ENCODE measurements at regions not wholly inside any gene's neighbourhood (a gene's known extent, or its start where the extent isn't known, plus 50 kb on each side); places are given as distances from the start of the nearest gene placed in this dataset.

DNA sequence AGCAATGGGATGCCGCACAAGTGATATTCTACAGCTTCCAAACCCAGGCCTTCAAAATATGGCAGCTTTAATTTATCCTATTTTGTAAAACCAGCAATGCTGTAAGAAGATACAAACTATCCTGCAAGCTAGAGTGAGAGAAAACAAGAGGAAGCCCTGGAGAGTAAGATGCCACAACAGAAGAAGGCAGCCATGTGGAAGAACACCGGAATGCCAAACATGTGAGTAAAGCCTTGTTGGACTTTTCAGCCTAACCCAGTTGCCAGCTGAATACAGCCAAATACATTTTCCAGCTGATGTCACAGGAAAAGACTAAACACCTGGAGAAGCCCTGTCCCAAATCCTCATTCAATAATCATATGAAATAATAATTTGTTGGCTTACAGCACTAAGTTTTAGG is 1115.1 kb upstream of the CADM2 start:
- H3K4me1 ChIP-seq (ENCODE audit: insufficient read depth, low read length): 0 out of 2 replicates have a peak, but pooled peaks cover 5% of the 10 kb centered on the region
- ChIA-PET POLR2A (ENCODE audit: unreplicated experiment) (no interaction called here), CTCF (no interaction called here)
- no peak overlapping the region for H3K9ac ChIP-seq (ENCODE audit: low read length)
- 0 out of 2 replicates have a peak, but pooled peaks have one; percentile 20 for ATAC-seq
- no peaks in the 10 kb centered on the region for H3K79me2 ChIP-seq (ENCODE audit: low read length)
- H3K9me3 ChIP-seq (ENCODE audit: low read length): no peaks in the 10 kb centered on the region
- H3K27me3 ChIP-seq (ENCODE audit: low read length): no peaks in the 10 kb centered on the region
- H3K36me3 ChIP-seq (ENCODE audit: low read depth, low read length): no peaks in the 10 kb centered on the region
- H3K9me2 ChIP-seq (replicated peaks; ENCODE audit: low read length): no peaks in the 10 kb centered on the region
- intact Hi-C loops (cut with micrococcal nuclease): no loop called here
- no peak overlapping the region for H3K4me2 ChIP-seq (ENCODE audit: low read length)
- no peaks in the 10 kb centered on the region for H3F3A ChIP-seq (ENCODE audit: low read length, unreplicated experiment)
- TF ChIP-seq CTCF (conservative IDR thresholded peaks at IDR 0.05; ENCODE audit: low read depth, low read length) (no peak), EZH2 (IDR thresholded peaks at IDR 0.05; ENCODE audit: low read length, unreplicated experiment) (no peak), EZH2phosphoT487 (IDR thresholded peaks at IDR 0.05; ENCODE audit: borderline replicate concordance, low read length) (no peak)
- DNase-seq: peak; percentile 46
- H4K20me1 ChIP-seq (ENCODE audit: low read length): no peaks in the 10 kb centered on the region
- no peak overlapping the region for H3K27ac ChIP-seq (ENCODE audit: low read length)
- BruUV-seq (replicated peaks): no TSS peak
- H3K4me3 ChIP-seq (ENCODE audit: low read length): no peak overlapping the region
- peak overlapping the region; percentile 57; the same call in 1 of the 2 replicates for H2AFZ ChIP-seq (ENCODE audit: low read length)

DNA sequence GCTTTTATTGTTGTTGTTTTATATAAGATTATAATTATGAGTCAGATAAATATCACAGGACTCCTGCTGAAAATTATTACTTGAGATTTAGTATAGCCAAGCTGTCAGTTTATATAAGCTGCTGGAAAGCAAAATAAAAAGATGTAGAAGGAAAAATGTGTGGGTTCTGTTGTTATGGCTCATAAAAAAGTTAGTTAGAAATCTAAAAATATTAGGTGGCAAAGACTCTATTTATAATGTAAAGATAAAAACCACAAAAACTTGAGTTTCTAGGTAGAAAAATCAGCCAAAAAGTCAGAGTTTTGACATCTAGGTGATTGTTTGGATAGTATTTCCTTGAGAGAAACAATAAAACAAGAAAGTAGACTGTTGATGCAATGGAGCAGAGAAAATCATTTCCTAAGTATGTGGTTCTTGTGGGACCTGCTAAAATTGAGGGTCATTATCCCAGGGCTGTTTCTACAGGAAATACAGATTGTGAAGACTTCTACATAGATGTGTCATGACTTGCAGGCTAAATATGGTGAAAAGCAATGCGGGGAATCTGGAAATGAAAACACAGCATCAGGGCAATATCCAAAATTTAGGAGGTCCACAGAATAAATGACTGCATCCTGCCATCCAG is 1109.6 kb upstream of the CADM2 start:
- ATAC-seq: no peak
- no peak overlapping the region for H3K4me2 ChIP-seq (ENCODE audit: low read length)
- no peaks in the 10 kb centered on the region for H4K20me1 ChIP-seq (ENCODE audit: low read length)
- DNase-seq: no peak
- no peaks in the 10 kb centered on the region for H3K36me3 ChIP-seq (ENCODE audit: low read depth, low read length)
- no TSS peak for BruUV-seq (replicated peaks)
- no peak for TF ChIP-seq EZH2 (IDR thresholded peaks at IDR 0.05; ENCODE audit: low read length, unreplicated experiment)
- no peak overlapping the region for H3K4me3 ChIP-seq (ENCODE audit: low read length)
- H3K9me3 ChIP-seq (ENCODE audit: low read length): no peaks in the 10 kb centered on the region
- intact Hi-C loops (cut with micrococcal nuclease): no loop called here
- H3K79me2 ChIP-seq (ENCODE audit: low read length): no peaks in the 10 kb centered on the region
- H3K9me2 ChIP-seq (replicated peaks; ENCODE audit: low read length): no peaks in the 10 kb centered on the region
- H3K9ac ChIP-seq (ENCODE audit: low read length): no peak overlapping the region
- ChIA-PET POLR2A (ENCODE audit: unreplicated experiment) (no interaction called here), CTCF (no interaction called here)
- H3K27me3 ChIP-seq (ENCODE audit: low read length): no peaks in the 10 kb centered on the region
- H3K4me1 ChIP-seq (ENCODE audit: insufficient read depth, low read length): no peaks in the 10 kb centered on the region
- H2AFZ ChIP-seq (ENCODE audit: low read length): no peak overlapping the region
- no peak overlapping the region for H3K27ac ChIP-seq (ENCODE audit: low read length)
- H3F3A ChIP-seq (ENCODE audit: low read length, unreplicated experiment): no peaks in the 10 kb centered on the region

GRCh38 chr3:83863380-83863779 is 1095.4 kb upstream of the CADM2 start:
- no peaks in the 10 kb centered on the region for H3K4me1 ChIP-seq (ENCODE audit: insufficient read depth, low read length)
- no peak overlapping the region for H3K27ac ChIP-seq (ENCODE audit: low read length)
- H3K9me3 ChIP-seq (ENCODE audit: low read length): no peaks in the 10 kb centered on the region
- H3K4me3 ChIP-seq (ENCODE audit: low read length): no peak overlapping the region
- CTCF ChIA-PET: no interaction called here
- no peaks in the 10 kb centered on the region for H3K9me2 ChIP-seq (replicated peaks; ENCODE audit: low read length)
- no peak overlapping the region for H3K4me2 ChIP-seq (ENCODE audit: low read length)
- DNase-seq (no peak), ATAC-seq (no peak)
- H3F3A ChIP-seq (ENCODE audit: low read length, unreplicated experiment): no peaks in the 10 kb centered on the region
- POLR2A ChIA-PET (ENCODE audit: unreplicated experiment): no interaction called here
- no peak overlapping the region for H2AFZ ChIP-seq (ENCODE audit: low read length)
- H4K20me1 ChIP-seq (ENCODE audit: low read length): no peaks in the 10 kb centered on the region
- no peak overlapping the region for H3K9ac ChIP-seq (ENCODE audit: low read length)
- no peak for TF ChIP-seq EZH2phosphoT487 (IDR thresholded peaks at IDR 0.05; ENCODE audit: borderline replicate concordance, low read length)
- TF ChIP-seq EZH2 (IDR thresholded peaks at IDR 0.05; ENCODE audit: low read length, unreplicated experiment): no peak
- TF ChIP-seq CTCF (conservative IDR thresholded peaks at IDR 0.05; ENCODE audit: low read depth, low read length): no peak
- H3K79me2 ChIP-seq (ENCODE audit: low read length): no peaks in the 10 kb centered on the region
- no TSS peak for BruUV-seq (replicated peaks)
- intact Hi-C loops (cut with micrococcal nuclease): no loop called here
- H3K36me3 ChIP-seq (ENCODE audit: low read depth, low read length): no peaks in the 10 kb centered on the region
- H3K27me3 ChIP-seq (ENCODE audit: low read length): no peaks in the 10 kb centered on the region
